ENCODE measurements at regions not wholly inside any gene's neighbourhood (a gene's known extent, or its start where the extent isn't known, plus 50 kb on each side); places are given as distances from the start of the nearest gene placed in this dataset.

DNA sequence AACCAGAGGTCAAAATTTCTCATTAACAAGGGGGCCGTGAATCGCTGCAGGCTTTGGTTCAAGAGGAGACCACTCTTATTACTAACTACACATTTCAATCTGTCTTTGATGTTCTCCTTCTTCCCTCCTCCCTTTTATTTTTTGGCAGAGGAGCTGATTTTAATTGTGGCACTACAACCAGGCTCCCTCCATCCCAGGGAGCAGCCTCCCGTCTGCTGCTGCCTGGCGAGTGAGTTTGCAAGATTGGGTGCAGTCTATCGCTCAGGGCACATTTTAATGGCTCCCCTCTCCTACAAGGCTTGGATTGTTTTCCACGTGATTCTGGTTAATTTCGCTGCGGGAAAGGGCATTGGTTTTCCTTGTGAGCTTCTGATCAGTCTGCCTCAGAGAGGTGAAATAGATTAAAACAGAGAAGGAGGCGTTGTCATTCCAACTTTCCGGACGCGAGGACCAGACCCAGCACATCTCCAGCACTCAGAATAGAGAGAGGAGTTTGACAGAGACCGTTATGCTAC lies 81.4 kb downstream of the KCTD15 start:
- no peak for DNase-seq (ENCODE audit: low read depth in 6 of 9, low spot score in 9 of 9)
- 95% methylated on average over 13 of the region's 13 CpGs for WGBS
- H3K27me3 ChIP-seq (ENCODE audit: control insufficient read depth in 2 of 2, insufficient read depth in 1 of 2, low read length in 1 of 2): no peaks in the 10 kb centered on the region
- no peaks in the 10 kb centered on the region for H3K36me3 ChIP-seq (ENCODE audit: control insufficient read depth in 2 of 2, insufficient read depth in 2 of 2, low read length in 1 of 2)
- no peaks in the 10 kb centered on the region for H3K9me3 ChIP-seq (ENCODE audit: control insufficient read depth in 2 of 2, insufficient read depth in 1 of 2, low read length in 1 of 2)
- no peak overlapping the region for H3K4me3 ChIP-seq (ENCODE audit: low read length in 2 of 2)
- H3K4me1 ChIP-seq (ENCODE audit: control insufficient read depth in 2 of 2, insufficient read depth in 2 of 2, low read length in 2 of 2): no peaks in the 10 kb centered on the region
- H3K27ac ChIP-seq (ENCODE audit: low read depth in 1 of 2, low read length in 1 of 2): no peak overlapping the region

- DNase-seq (ENCODE audit: low read depth in 6 of 9, low spot score in 9 of 9): no peak
- no peaks in the 10 kb centered on the region for H3K4me1 ChIP-seq (ENCODE audit: control insufficient read depth in 2 of 2, insufficient read depth in 2 of 2, low read length in 2 of 2)
- H3K4me3 ChIP-seq (ENCODE audit: low read length in 2 of 2): no peak overlapping the region
- H3K9me3 ChIP-seq (ENCODE audit: control insufficient read depth in 2 of 2, insufficient read depth in 1 of 2, low read length in 1 of 2): no peaks in the 10 kb centered on the region
- H3K27me3 ChIP-seq (ENCODE audit: control insufficient read depth in 2 of 2, insufficient read depth in 1 of 2, low read length in 1 of 2): peaks cover 0 to 4% of the 10 kb centered on the region in 2 donors
- 92% methylated on average over 11 of the region's 11 CpGs for WGBS
- H3K27ac ChIP-seq (ENCODE audit: low read depth in 1 of 2, low read length in 1 of 2): no peak overlapping the region
- H3K36me3 ChIP-seq (ENCODE audit: control insufficient read depth in 2 of 2, insufficient read depth in 2 of 2, low read length in 1 of 2): no peaks in the 10 kb centered on the region
These were observed 82.5 kb downstream of the KCTD15 start for GRCh38 chr19:33878910-33879810.

- DNase-seq (ENCODE audit: low read depth in 6 of 9, low spot score in 9 of 9): no peak
- H3K4me3 ChIP-seq (ENCODE audit: low read length in 2 of 2): no peak overlapping the region
- H3K36me3 ChIP-seq (ENCODE audit: control insufficient read depth in 2 of 2, insufficient read depth in 2 of 2, low read length in 1 of 2): no peaks in the 10 kb centered on the region
- no peaks in the 10 kb centered on the region for H3K4me1 ChIP-seq (ENCODE audit: control insufficient read depth in 2 of 2, insufficient read depth in 2 of 2, low read length in 2 of 2)
- H3K27me3 ChIP-seq (ENCODE audit: control insufficient read depth in 2 of 2, insufficient read depth in 1 of 2, low read length in 1 of 2): peaks cover 0 to 4% of the 10 kb centered on the region in 2 donors
- no peak overlapping the region for H3K27ac ChIP-seq (ENCODE audit: low read depth in 1 of 2, low read length in 1 of 2)
- 75% methylated on average over 15 of the region's 15 CpGs for WGBS
- no peaks in the 10 kb centered on the region for H3K9me3 ChIP-seq (ENCODE audit: control insufficient read depth in 2 of 2, insufficient read depth in 1 of 2, low read length in 1 of 2)
These were observed 83.3 kb downstream of the KCTD15 start for GRCh38 chr19:33879818-33880575.

- no peaks in the 10 kb centered on the region for H3K9me3 ChIP-seq (ENCODE audit: control insufficient read depth in 2 of 2, insufficient read depth in 1 of 2, low read length in 1 of 2)
- H3K4me3 ChIP-seq (ENCODE audit: low read length in 2 of 2): no peak overlapping the region
- H3K27me3 ChIP-seq (ENCODE audit: control insufficient read depth in 2 of 2, insufficient read depth in 1 of 2, low read length in 1 of 2): peaks cover 0 to 4% of the 10 kb centered on the region in 2 donors
- H3K27ac ChIP-seq (ENCODE audit: low read depth in 1 of 2, low read length in 1 of 2): no peak overlapping the region
- no peak for DNase-seq (ENCODE audit: low read depth in 6 of 9, low spot score in 9 of 9)
- WGBS: 10% methylated on average over 12 of the region's 12 CpGs
- H3K4me1 ChIP-seq (ENCODE audit: control insufficient read depth in 2 of 2, insufficient read depth in 2 of 2, low read length in 2 of 2): no peaks in the 10 kb centered on the region
- no peaks in the 10 kb centered on the region for H3K36me3 ChIP-seq (ENCODE audit: control insufficient read depth in 2 of 2, insufficient read depth in 2 of 2, low read length in 1 of 2)
These were observed 87.3 kb downstream of the KCTD15 start for GRCh38 chr19:33883859-33884519.

GRCh38 chr19:33885236-33885635 lies 88.6 kb downstream of the KCTD15 start:
- no peak overlapping the region for H3K27ac ChIP-seq (ENCODE audit: low read depth in 1 of 2, low read length in 1 of 2)
- WGBS: 77% methylated on average over 6 of the region's 6 CpGs
- no peaks in the 10 kb centered on the region for H3K36me3 ChIP-seq (ENCODE audit: control insufficient read depth in 2 of 2, insufficient read depth in 2 of 2, low read length in 1 of 2)
- H3K27me3 ChIP-seq (ENCODE audit: control insufficient read depth in 2 of 2, insufficient read depth in 1 of 2, low read length in 1 of 2): peaks cover 0 to 4% of the 10 kb centered on the region in 2 donors
- H3K4me1 ChIP-seq (ENCODE audit: control insufficient read depth in 2 of 2, insufficient read depth in 2 of 2, low read length in 2 of 2): no peaks in the 10 kb centered on the region
- no peaks in the 10 kb centered on the region for H3K9me3 ChIP-seq (ENCODE audit: control insufficient read depth in 2 of 2, insufficient read depth in 1 of 2, low read length in 1 of 2)
- DNase-seq (ENCODE audit: low read depth in 6 of 9, low spot score in 9 of 9): no peak
- no peak overlapping the region for H3K4me3 ChIP-seq (ENCODE audit: low read length in 2 of 2)

GRCh38 chr19:33887891-33888290 lies 91.2 kb downstream of the KCTD15 start:
- no peak overlapping the region for H3K4me3 ChIP-seq (ENCODE audit: low read length in 2 of 2)
- no peaks in the 10 kb centered on the region for H3K36me3 ChIP-seq (ENCODE audit: control insufficient read depth in 2 of 2, insufficient read depth in 2 of 2, low read length in 1 of 2)
- peaks cover 0 to 4% of the 10 kb centered on the region in 2 donors for H3K27me3 ChIP-seq (ENCODE audit: control insufficient read depth in 2 of 2, insufficient read depth in 1 of 2, low read length in 1 of 2)
- WGBS: 90% methylated on average over 11 of the region's 11 CpGs
- no peaks in the 10 kb centered on the region for H3K4me1 ChIP-seq (ENCODE audit: control insufficient read depth in 2 of 2, insufficient read depth in 2 of 2, low read length in 2 of 2)
- H3K27ac ChIP-seq (ENCODE audit: low read depth in 1 of 2, low read length in 1 of 2): no peak overlapping the region
- DNase-seq (ENCODE audit: low read depth in 6 of 9, low spot score in 9 of 9): no peak
- H3K9me3 ChIP-seq (ENCODE audit: control insufficient read depth in 2 of 2, insufficient read depth in 1 of 2, low read length in 1 of 2): no peaks in the 10 kb centered on the region

- Histone ChIP-seq H3K4me3 (ENCODE audit: low read length in 2 of 2) (no peak overlapping the region), H3K27ac (ENCODE audit: low read depth in 1 of 2, low read length in 1 of 2) (no peak overlapping the region), H3K36me3 (ENCODE audit: control insufficient read depth in 2 of 2, insufficient read depth in 2 of 2, low read length in 1 of 2) (no peaks in the 10 kb centered on the region), H3K27me3 (ENCODE audit: control insufficient read depth in 2 of 2, insufficient read depth in 1 of 2, low read length in 1 of 2) (peaks cover 0 to 4% of the 10 kb centered on the region in 2 donors), H3K9me3 (ENCODE audit: control insufficient read depth in 2 of 2, insufficient read depth in 1 of 2, low read length in 1 of 2) (no peaks in the 10 kb centered on the region), H3K4me1 (ENCODE audit: control insufficient read depth in 2 of 2, insufficient read depth in 2 of 2, low read length in 2 of 2) (no peaks in the 10 kb centered on the region)
- no peak for DNase-seq (ENCODE audit: low read depth in 6 of 9, low spot score in 9 of 9)
- WGBS: 96% methylated on average over 3 of the region's 3 CpGs
These were observed 92.0 kb downstream of the KCTD15 start for GRCh38 chr19:33888665-33889064.

DNA sequence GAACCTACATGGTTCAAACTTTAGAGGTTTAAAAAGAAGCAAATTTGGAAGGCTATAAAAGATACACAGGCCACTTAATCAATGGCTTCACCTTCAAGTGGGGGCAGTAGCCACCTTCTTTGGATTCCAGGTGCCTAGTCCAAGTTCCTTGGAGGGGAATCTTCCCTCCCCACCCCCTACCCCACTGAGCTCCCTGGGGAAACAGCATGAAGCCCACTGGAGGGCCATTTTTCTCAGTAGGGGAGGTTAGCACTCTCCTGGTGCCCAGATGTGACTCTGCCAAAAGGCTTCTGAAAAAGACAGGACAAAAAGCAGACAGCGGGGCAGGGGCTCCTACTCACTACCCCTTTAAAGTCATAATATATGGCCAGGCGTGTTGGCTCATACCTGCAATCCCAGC lies 93.9 kb downstream of the KCTD15 start:
- Histone ChIP-seq H3K4me3 (ENCODE audit: low read length in 2 of 2) (no peak overlapping the region), H3K9me3 (ENCODE audit: control insufficient read depth in 2 of 2, insufficient read depth in 1 of 2, low read length in 1 of 2) (no peaks in the 10 kb centered on the region), H3K27me3 (ENCODE audit: control insufficient read depth in 2 of 2, insufficient read depth in 1 of 2, low read length in 1 of 2) (no peaks in the 10 kb centered on the region), H3K4me1 (ENCODE audit: control insufficient read depth in 2 of 2, insufficient read depth in 2 of 2, low read length in 2 of 2) (no peaks in the 10 kb centered on the region), H3K27ac (ENCODE audit: low read depth in 1 of 2, low read length in 1 of 2) (no peak overlapping the region), H3K36me3 (ENCODE audit: control insufficient read depth in 2 of 2, insufficient read depth in 2 of 2, low read length in 1 of 2) (no peaks in the 10 kb centered on the region)
- 96% methylated on average over 2 of the region's 2 CpGs for WGBS
- no peak for DNase-seq (ENCODE audit: low read depth in 6 of 9, low spot score in 9 of 9)

- Histone ChIP-seq H3K9me3 (ENCODE audit: control insufficient read depth in 2 of 2, insufficient read depth in 1 of 2, low read length in 1 of 2) (no peaks in the 10 kb centered on the region), H3K36me3 (ENCODE audit: control insufficient read depth in 2 of 2, insufficient read depth in 2 of 2, low read length in 1 of 2) (no peaks in the 10 kb centered on the region), H3K27me3 (ENCODE audit: control insufficient read depth in 2 of 2, insufficient read depth in 1 of 2, low read length in 1 of 2) (no peaks in the 10 kb centered on the region), H3K4me3 (ENCODE audit: low read length in 2 of 2) (no peak overlapping the region), H3K27ac (ENCODE audit: low read depth in 1 of 2, low read length in 1 of 2) (no peak overlapping the region), H3K4me1 (ENCODE audit: control insufficient read depth in 2 of 2, insufficient read depth in 2 of 2, low read length in 2 of 2) (no peaks in the 10 kb centered on the region)
- 94% methylated on average over 3 of the region's 3 CpGs for WGBS
- no peak for DNase-seq (ENCODE audit: low read depth in 6 of 9, low spot score in 9 of 9)
These were observed 95.1 kb downstream of the KCTD15 start for GRCh38 chr19:33891773-33892172.

Data from thymus (tissue), 11 donors.